GM18870 (cell line): ENCODE measurements at regions not wholly inside any gene's neighbourhood (a gene's known extent, or its start where the extent isn't known, plus 50 kb on each side); places are given as distances from the start of the nearest gene placed in this dataset.
"Not testable (repeated sequence)": the region's sequence is repeated elsewhere in the genome, so short reads cannot be mapped to it uniquely, and the experiment has no call there.

ENCODE experiments used
- ATAC-seq: cut with Tn5 transposase; IDR thresholded peaks from one replicate; pipeline ENCODE4 v1.9.1; 2021; ENCODE audit warnings: moderate library complexity; ENCODE audit not compliant: unreplicated experiment

- ATAC-seq: no peak
Measured at GRCh38 chr13:44784708-44785080, 204.6 kb downstream of the NUFIP1 start.

GRCh38 chr13:44783994-44784707 lies 205.1 kb downstream of the NUFIP1 start:
- no peak for ATAC-seq

GRCh38 chr13:44780591-44781280 lies 204.6 kb upstream of the TSC22D1 start:
- ATAC-seq: no peak

DNA sequence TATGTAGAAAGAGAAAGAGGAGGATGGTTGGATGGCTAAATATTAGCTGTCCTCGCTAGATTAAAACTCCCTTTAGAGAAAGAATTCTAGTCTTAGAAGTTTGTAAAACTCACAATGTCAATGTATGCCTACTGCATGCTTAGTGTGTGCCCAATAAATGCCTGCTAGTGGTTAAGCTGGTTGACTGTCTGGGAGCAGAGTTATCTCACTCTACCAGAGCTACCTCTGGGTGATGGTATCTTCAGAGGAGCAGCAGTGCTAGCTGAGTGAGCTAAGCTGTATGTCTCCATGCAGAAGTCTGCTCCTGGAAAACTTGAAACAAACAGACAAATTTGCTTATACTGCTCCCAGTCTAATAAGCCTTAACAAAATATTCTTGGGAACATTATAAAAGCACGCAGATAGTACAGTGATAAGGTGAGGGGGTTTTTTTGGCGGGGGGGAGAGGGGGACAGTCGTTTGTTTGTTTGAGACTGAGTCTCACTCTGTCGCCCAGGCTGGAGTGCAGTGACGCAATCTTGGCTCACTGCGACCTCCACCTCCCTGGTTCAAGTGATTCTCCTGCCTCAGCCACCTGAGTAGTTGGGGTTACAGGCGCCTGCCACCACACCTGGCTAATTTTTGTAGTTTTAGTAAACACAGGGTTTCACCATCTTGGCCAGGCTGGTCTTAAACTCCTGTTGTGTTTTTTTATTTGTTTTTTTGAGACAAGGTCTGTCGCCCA lies 202.8 kb upstream of the TSC22D1 start:
- no peak for ATAC-seq

DNA sequence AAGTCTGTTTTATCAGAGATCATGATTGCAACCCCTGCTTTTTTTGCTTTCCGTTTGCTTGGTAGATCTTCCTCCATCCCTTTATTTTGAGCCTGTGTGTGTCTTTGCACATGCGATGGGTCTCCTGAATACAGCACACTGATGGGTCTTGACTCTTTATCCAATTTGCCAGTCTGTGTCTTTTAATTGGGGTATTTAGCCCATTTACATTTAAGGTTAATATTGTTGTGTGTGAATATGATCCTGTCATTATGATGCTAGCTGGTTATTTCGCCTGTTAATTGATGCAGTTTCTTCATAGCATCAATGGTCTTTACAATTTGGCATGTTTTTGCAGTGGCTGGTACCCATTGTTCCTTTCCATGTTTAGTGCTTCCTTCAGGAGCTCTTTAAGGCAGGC lies 199.2 kb upstream of the TSC22D1 start:
- ATAC-seq: not testable (repeated sequence)

DNA sequence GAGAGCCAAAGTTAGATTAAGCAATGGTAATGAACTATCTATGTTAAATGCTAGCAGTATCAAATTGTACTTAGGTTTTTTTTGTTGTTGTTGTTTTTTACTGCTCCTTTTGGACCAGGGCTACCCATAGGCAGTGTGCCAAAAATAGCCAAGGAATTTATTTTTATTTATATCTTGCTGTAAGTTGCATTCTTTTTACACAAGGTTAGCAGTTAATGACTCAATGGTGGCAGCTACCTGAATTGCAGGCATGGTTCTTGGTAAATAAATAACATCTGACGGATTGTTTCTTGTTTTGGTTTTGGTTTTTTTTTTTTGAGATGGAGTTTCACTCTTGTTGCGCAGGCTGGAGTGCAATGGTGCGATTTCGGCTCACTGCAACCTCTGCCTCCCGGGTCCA lies 194.8 kb upstream of the TSC22D1 start:
- no peak for ATAC-seq

- no peak for ATAC-seq
Measured at GRCh38 chr13:44769686-44770085, 193.6 kb upstream of the TSC22D1 start.

- ATAC-seq: no peak
Measured at GRCh38 chr13:44768775-44769581, 192.8 kb upstream of the TSC22D1 start.

DNA sequence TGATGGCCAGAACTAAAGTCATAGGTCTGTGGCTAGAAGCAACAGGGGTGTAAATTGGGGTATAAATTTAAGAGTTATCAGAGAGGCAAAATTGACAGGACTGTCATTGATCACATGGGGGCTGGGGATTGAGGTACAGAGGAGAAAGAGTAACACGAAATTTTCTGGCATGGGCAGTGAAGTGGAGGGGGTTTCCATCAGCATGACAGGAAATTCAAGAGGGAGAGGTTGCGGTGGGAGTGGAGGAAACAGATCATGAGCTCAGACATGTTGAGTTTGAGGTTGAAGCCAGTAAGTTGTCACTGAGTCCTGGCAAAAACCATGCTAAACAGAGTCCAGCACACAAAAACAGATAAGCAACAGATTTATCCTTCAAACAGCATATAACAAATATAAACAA lies 192.1 kb upstream of the TSC22D1 start:
- ATAC-seq: peak; percentile 55

- ATAC-seq: no peak
Measured at GRCh38 chr13:44765001-44765471, 188.9 kb upstream of the TSC22D1 start.

DNA sequence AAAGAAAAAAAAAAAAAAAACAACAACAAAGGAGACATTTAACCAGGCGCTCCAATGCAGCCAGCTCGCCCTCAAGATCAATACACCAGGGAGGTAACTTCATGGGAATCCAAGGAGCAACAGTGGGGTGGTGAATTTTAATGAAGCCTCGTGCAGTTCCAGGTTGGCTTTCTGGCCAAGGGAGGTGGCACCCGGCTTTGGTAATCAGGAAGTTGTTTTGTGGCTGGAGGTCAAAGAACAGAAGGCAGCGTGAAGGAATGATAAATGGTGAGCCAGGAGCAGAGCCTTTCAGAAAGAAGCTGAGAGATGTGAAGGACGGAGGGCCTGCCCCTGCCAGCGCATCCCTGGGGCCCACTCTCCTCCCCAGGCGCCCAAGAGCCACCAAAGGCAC lies 188.2 kb upstream of the TSC22D1 start:
- no peak for ATAC-seq

DNA sequence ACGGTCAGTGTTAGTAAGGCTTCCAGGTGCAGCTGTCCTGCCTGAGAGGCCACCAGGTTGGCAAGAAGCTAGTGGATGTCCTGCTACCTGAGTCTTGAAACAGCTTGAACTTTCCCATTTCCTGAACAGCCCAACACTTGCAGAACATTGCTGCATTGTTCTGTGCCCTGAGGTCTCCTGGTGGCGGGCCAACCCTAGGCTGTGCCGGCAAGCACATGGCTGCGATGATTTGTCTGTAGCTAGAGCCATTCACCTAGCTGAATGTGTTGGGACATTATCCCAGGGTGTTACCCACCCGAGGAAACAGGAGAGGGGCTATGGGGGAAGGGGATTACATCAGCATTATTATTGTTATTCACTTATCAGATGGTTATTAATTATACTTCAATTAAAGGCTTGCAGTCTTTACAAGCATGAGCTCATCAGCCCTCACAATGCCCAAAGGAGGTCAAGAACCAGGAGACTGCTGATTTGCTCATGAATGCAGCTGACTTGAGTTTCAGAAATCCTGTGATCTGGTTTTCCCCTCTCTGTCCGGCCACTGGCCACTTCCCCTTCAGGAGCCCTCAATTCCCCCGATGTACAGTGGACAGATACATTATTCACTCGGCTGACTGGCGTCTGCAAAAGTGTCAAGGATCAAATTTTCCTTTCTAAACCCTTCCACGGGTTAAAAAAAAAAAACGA lies 187.6 kb upstream of the TSC22D1 start:
- no peak for ATAC-seq

- ATAC-seq: no peak
Measured at GRCh38 chr13:44762911-44763310, 186.8 kb upstream of the TSC22D1 start.

DNA sequence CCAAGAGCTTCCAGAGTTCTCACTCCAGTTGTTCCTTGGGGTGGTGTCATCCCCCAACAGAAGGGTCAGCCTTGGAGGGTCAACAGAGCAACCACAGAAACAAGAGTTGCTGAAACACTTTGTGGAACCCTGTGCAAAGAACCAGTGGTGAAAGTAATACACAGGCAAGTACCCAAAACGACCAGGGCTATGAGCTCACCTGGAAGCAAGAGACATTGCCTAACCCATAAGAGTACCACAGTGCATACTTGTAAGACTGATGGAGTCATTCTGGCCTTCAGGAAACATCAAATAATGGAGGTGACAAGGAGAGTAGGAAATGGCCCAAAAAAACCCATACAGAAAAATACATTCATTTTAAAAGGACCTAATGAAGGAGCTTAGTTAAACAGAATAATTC lies 184.3 kb upstream of the TSC22D1 start:
- ATAC-seq: no peak

DNA sequence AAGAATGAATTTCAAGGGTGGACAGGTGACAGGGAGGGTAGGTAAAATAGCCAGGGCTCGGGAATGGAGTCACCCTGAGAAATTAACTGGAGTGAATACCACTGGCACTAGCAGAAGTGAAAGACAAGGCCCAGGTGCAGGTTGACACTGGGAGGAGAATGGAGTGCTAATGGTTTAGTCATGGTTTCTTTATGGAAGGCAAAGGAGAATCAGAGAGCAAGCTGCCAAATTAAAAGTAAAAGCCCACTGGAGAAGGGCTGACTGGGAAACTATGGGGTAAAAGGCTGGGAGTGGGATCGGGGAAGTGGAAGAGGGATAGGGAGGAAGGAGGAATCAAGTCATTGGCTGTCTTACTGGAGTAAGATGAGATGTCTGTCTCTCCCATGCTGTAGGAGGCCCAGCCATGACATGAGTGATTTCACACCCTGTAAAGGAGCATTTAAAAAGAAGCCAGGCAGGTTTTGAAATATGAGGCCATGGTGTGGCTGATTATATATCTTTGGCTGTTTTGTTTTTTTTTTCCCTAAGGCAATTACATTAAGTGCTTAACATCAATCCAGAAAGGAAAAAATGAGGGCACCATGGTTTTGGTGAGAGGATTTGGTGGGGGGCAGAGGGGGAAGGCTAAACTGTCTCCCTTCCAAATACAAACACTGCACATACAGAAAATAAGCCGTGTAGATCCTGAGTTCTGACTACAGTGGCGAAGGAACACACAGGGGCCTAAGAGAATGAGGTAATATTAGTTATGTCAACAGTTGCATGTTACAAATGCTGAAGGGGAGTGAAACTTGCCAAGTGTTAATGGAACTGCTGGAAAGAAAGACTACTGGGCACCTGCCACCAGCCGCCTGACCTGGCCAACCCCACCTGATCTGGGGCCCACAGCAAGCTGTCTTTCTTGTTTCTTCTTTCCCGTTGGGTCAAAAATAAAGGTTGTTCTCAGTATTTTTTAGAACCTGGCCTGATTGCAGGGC lies 183.5 kb upstream of the TSC22D1 start:
- no peak for ATAC-seq

- no peak for ATAC-seq
Measured at GRCh38 chr13:44758630-44759383, 182.7 kb upstream of the TSC22D1 start.

- ATAC-seq: no peak
Measured at GRCh38 chr13:44757671-44758070, 181.5 kb upstream of the TSC22D1 start.

DNA sequence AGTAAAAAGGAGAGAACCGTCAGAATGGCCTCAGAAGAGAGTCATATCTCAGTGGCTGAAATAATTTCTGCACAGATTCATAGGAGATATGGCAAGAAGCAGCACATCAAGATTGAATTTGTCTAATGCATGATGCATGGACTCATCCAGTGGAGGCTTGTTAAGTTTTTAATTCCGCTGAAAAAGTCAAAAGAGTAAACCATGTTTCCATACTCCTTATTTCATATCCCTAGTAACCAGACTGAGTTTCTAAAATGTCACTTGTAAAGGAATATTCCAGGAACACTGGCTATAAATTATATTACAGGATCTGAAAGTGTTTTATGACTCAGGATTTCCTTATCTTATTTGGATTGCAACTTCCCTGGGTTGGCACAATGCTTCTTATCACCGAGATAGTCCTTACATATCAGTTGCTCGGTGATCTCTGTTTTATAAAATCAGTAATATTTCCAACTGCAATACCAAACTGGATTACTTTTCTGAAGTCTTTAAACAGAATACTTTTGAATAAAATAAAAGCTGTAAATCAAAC lies 180.2 kb upstream of the TSC22D1 start:
- ATAC-seq: no peak
